ENCODE measurements at regions not wholly inside any gene's neighbourhood (a gene's known extent, or its start where the extent isn't known, plus 50 kb on each side); places are given as distances from the start of the nearest gene placed in this dataset.

DNA sequence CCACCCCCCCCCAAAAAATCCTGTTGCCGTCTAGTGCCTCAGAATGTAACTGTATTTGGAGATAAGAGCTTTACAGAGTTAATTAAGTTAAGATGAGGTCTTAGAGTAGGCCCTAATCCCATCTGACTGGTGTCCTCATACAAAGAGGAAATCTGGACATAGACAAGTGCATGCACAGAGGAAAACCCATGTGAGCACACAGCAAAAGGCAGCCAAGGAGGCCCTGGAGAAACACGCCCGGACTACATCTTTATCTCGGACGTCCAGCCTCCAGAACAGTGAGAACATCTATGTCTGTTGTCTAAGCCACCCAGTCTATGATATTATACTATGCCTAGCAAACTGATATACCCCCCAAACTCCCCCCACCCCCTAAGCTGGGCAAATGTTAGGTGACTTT lies 193.8 kb downstream of the KATNAL1 start:
- H3K27me3 ChIP-seq (ENCODE audit: insufficient read depth, low read length), result peaks cover 21% of the 10 kb centered on the region
- no peak overlapping the region for H3K9ac ChIP-seq (ENCODE audit: low read depth, low read length)
- H3K36me3 ChIP-seq (ENCODE audit: insufficient read depth, low read depth, low read length), result no peaks in the 10 kb centered on the region
- H3K9me3 ChIP-seq (ENCODE audit: insufficient read depth, low read depth, low read length), result no peaks in the 10 kb centered on the region
- peaks cover 7% of the 10 kb centered on the region; the same call in 1 of the 2 replicates for H3K4me1 ChIP-seq (ENCODE audit: insufficient read depth, low read length)
- no peak overlapping the region for H3K4me3 ChIP-seq (ENCODE audit: low read length)
- H3K27ac ChIP-seq (ENCODE audit: low read length), result no peak overlapping the region

DNA sequence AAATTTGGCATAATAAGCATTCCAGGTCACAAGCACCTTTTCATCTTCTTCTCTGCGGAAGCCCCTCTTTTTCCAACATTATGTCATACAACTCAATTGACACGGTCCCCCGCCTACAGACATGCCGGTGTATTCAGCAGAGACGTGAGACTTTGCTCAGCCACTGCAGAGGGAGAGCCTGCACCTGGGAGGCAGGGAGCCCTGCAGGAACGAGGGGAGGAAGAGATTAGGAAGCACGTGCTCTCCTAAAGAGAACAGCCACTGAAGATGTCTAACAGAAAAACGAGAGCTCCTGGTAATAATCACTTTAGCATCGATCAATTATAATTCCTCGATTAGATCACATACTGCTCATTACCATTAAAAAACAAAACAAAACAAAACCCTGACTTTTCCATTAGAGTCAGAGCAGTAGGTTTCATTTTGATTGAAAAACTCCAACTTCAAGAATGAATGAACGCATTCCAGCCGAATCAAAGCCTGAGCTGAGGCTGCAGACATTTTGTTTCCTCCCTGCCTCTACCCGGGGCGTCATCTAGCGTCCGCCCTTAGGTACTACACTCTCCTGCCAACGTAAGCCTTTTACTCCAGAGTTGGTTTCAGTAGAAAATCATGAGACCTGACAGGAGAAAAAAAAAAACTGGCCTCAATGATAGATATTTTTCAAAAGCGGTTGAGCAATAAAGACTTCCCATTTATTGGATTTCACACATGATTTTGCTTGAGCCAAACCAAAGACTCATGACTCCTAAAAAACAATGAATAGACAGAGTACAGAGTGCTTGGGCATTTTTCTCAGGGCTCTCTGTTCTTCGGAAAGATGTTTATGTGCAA lies 194.5 kb downstream of the KATNAL1 start:
- no peaks in the 10 kb centered on the region for H3K9me3 ChIP-seq (ENCODE audit: insufficient read depth, low read depth, low read length)
- no peaks in the 10 kb centered on the region for H3K36me3 ChIP-seq (ENCODE audit: insufficient read depth, low read depth, low read length)
- no peak overlapping the region for H3K27ac ChIP-seq (ENCODE audit: low read length)
- H3K27me3 ChIP-seq (ENCODE audit: insufficient read depth, low read length), result peaks cover 21% of the 10 kb centered on the region
- H3K4me3 ChIP-seq (ENCODE audit: low read length), result 0 out of 2 replicates have a peak overlapping the region, but pooled peaks have one; percentile 15
- H3K4me1 ChIP-seq (ENCODE audit: insufficient read depth, low read length), result peaks cover 7% of the 10 kb centered on the region; the same call in 1 of the 2 replicates
- H3K9ac ChIP-seq (ENCODE audit: low read depth, low read length), result peak overlapping the region; percentile 46; the same call in 1 of the 2 replicates

DNA sequence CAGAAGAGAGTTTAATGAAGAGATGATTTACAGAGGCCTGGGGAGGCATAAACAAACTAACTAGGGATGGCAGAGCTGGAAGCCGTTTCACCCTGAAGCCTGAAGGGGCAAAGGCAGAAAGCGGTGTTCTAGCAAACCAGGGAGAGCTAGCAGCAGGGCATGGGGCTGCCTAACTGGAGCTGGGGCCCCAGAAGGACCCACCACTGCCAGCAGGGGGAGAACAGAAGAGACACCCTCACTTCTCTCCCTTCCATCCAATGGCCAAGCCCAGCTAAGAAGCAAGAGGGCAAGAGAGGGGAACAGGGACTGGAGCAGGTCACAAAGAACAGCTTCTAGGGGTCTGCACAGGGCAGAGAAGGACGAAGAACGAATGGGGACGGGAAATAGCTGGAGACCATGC lies 195.5 kb downstream of the KATNAL1 start:
- H3K9me3 ChIP-seq (ENCODE audit: insufficient read depth, low read depth, low read length), result no peaks in the 10 kb centered on the region
- no peak overlapping the region for H3K9ac ChIP-seq (ENCODE audit: low read depth, low read length)
- peaks cover 7% of the 10 kb centered on the region; the same call in 1 of the 2 replicates for H3K4me1 ChIP-seq (ENCODE audit: insufficient read depth, low read length)
- H3K27me3 ChIP-seq (ENCODE audit: insufficient read depth, low read length), result peaks cover 21% of the 10 kb centered on the region
- H3K36me3 ChIP-seq (ENCODE audit: insufficient read depth, low read depth, low read length), result no peaks in the 10 kb centered on the region
- no peak overlapping the region for H3K27ac ChIP-seq (ENCODE audit: low read length)
- H3K4me3 ChIP-seq (ENCODE audit: low read length), result no peak overlapping the region

DNA sequence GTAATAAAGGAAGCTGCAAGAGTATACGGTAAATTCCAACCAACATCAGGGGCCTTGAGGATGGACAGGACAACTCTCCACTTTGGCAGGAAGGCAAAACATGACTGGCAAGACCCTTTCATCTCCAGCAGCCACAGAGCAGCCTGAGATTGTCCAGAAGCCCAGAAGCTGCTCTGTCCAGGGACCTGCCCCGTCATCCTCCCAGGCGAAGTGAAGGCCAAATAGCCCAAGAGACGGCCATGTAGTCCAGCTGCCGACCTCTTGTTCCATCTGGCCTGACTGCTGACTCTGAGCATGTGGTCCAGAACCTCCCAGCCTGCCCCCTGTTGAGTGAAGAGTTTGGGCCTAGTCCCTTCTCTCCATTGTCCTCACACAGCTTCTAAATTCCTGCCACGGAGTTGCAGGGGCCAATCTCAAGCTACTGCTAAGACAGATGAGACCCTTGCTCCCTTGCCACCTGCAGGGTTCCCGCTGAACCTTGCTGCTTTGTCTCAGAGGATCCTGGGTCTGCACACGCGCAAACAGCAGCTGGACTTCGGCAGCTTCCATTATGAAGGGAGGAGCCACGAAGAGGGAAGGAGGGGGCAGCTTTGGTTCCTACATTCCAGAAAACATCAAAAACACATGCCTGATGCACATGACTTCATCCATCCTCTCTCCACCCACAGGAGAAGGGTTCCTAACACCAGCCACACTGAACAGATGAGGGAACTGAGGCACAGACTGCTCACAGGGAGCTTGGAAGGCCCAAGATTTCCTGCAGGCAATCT lies 196.9 kb downstream of the KATNAL1 start:
- no peaks in the 10 kb centered on the region for H3K9me3 ChIP-seq (ENCODE audit: insufficient read depth, low read depth, low read length)
- H3K4me1 ChIP-seq (ENCODE audit: insufficient read depth, low read length), result peaks cover 7% of the 10 kb centered on the region; the same call in 1 of the 2 replicates
- H3K4me3 ChIP-seq (ENCODE audit: low read length), result no peak overlapping the region
- peaks cover 21% of the 10 kb centered on the region for H3K27me3 ChIP-seq (ENCODE audit: insufficient read depth, low read length)
- no peak overlapping the region for H3K27ac ChIP-seq (ENCODE audit: low read length)
- H3K36me3 ChIP-seq (ENCODE audit: insufficient read depth, low read depth, low read length), result no peaks in the 10 kb centered on the region
- no peak overlapping the region for H3K9ac ChIP-seq (ENCODE audit: low read depth, low read length)

DNA sequence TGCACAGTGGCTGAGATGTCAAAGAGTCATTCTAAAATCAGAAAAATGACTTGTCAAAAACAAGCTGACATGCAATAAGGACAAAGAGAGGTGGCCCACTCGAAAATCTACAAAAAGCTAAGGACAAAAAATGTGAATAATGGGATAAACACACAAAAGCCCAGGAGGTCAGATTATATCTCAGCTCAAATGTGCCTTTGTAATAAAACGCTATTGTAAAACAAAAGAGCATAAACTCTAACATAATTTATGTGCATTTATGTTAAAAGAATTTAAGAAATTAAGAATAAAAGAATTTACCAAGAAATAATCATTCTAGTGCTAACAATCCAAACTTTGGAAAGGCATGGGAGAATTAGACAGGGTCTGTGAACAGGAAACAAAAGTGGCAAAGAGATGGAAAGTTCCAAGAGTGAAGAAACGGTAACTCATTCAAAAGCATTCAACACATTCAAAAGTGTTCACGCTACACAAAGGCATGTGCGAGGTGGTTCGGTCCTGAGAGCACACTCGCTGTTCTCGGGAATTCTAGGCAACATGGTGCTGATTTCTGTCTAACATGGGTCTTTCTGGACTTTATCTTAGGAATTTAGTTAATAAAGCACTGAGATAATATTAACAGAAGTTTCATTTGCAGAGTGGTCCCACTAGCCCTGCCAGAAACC lies 197.7 kb downstream of the KATNAL1 start:
- no peaks in the 10 kb centered on the region for H3K9me3 ChIP-seq (ENCODE audit: insufficient read depth, low read depth, low read length)
- H3K36me3 ChIP-seq (ENCODE audit: insufficient read depth, low read depth, low read length), result no peaks in the 10 kb centered on the region
- peaks cover 7% of the 10 kb centered on the region; the same call in 1 of the 2 replicates for H3K4me1 ChIP-seq (ENCODE audit: insufficient read depth, low read length)
- H3K9ac ChIP-seq (ENCODE audit: low read depth, low read length), result no peak overlapping the region
- peaks cover 21% of the 10 kb centered on the region for H3K27me3 ChIP-seq (ENCODE audit: insufficient read depth, low read length)
- no peak overlapping the region for H3K27ac ChIP-seq (ENCODE audit: low read length)
- no peak overlapping the region for H3K4me3 ChIP-seq (ENCODE audit: low read length)

DNA sequence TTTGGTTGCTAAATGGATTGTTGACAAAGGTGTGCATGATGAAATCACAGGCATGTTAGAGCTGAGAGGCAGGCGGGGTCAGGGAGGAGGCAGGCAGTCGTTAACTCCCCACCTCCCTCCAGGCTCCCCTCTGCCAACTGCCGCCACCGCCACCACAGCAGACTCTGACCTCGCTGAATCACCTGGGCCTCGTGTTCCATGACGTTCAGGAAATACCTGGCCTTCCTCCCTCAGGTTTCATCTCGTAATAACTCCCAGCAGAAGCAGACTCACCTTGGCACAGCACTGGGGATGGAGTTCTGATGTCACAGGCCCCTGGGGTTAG lies 198.5 kb downstream of the KATNAL1 start:
- Histone ChIP-seq H3K4me3 (ENCODE audit: low read length) (no peak overlapping the region), H3K9ac (ENCODE audit: low read depth, low read length) (no peak overlapping the region), H3K4me1 (ENCODE audit: insufficient read depth, low read length) (peaks cover 4% of the 10 kb centered on the region; the same call in 1 of the 2 replicates), H3K27me3 (ENCODE audit: insufficient read depth, low read length) (peaks cover 17% of the 10 kb centered on the region), H3K36me3 (ENCODE audit: insufficient read depth, low read depth, low read length) (no peaks in the 10 kb centered on the region), H3K9me3 (ENCODE audit: insufficient read depth, low read depth, low read length) (no peaks in the 10 kb centered on the region), H3K27ac (ENCODE audit: low read length) (no peak overlapping the region)

DNA sequence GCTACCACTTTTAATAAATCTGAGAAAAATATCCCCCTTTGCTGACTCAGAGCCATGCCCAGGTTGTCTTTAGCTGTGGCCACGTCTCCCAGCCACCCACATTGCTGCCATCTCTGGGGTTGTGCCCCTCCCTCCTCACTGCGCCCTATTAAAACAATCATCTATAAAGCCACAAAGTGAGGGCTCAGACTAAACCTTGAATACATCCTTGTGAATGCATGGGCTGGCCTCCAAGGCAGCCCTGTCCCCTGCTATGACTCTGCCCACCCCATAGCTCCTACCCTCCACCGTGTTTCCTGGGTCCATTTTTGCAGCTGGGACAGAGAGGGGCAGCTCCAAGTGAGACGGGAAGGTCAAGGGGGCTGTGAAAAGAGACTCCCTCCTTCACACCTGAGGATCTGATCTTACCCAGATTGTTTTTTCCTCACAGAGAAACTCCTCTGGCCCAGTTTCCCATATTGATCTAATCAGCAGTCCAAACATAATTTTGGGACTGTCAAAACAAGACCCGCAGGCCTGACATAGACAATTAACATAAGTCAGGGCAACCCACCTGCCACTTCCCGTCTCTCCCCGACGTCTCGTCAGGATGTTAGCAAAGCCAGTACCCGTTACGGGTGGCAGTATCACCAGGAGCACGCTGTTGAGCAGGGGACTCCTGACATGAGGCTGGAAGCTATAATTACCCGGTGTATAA lies 199.0 kb downstream of the KATNAL1 start:
- Histone ChIP-seq H3K4me1 (ENCODE audit: insufficient read depth, low read length) (peaks cover 4% of the 10 kb centered on the region; the same call in 1 of the 2 replicates), H3K36me3 (ENCODE audit: insufficient read depth, low read depth, low read length) (no peaks in the 10 kb centered on the region), H3K27ac (ENCODE audit: low read length) (no peak overlapping the region), H3K4me3 (ENCODE audit: low read length) (no peak overlapping the region), H3K9ac (ENCODE audit: low read depth, low read length) (no peak overlapping the region), H3K9me3 (ENCODE audit: insufficient read depth, low read depth, low read length) (no peaks in the 10 kb centered on the region), H3K27me3 (ENCODE audit: insufficient read depth, low read length) (peaks cover 12% of the 10 kb centered on the region)

DNA sequence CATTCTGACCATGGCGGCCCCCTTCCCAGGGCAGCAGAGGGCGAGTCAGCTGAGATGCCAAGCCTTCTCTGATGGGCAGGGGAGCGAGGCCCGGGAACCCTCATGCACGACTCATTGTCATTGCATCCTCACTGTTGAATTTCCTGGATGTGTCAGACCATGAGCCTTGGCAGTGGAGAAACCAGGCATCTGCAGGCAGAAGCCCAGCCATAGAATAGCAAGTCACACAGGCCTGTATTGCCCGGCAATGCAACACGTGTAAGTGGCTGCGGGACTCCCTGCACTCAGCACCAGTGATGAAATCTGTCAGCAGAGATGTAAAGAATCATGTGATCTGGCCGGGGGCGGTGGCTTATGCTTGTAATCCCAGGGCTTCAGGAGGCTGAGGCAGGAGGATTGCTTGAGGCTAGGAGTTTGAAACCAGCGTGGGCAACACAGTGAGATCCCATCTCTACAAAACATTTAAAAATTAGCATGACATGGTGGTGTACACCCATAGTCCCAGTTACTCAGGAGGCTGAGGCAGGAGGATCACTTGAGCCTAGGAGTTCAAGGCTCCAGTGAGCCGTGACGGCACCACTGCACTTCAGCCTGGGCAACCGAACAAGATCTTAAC lies 199.7 kb downstream of the KATNAL1 start:
- Histone ChIP-seq H3K9me3 (ENCODE audit: insufficient read depth, low read depth, low read length) (no peaks in the 10 kb centered on the region), H3K27me3 (ENCODE audit: insufficient read depth, low read length) (peaks cover 11% of the 10 kb centered on the region), H3K4me1 (ENCODE audit: insufficient read depth, low read length) (peaks cover 2% of the 10 kb centered on the region; the same call in 1 of the 2 replicates), H3K4me3 (ENCODE audit: low read length) (no peak overlapping the region), H3K36me3 (ENCODE audit: insufficient read depth, low read depth, low read length) (no peaks in the 10 kb centered on the region), H3K27ac (ENCODE audit: low read length) (no peak overlapping the region), H3K9ac (ENCODE audit: low read depth, low read length) (no peak overlapping the region)

DNA sequence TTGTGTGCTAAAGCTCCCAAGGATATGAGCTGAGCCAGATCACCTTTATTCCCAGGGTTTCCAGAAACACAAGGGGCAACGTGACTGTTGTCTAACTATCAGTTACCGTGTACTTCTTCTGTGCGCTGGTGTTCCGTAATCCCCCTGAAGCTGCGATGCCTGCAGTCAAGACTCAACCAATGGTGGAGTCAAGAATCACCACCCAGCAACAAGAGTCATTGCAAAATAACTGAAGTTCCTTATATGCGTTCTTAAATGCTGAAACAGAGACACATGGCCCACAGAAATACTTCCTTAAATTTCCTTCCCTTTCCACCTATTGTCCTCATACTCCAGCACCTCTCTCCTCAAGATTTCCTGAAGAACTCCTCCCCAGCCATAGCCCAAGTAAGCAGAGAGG lies 200.2 kb downstream of the KATNAL1 start:
- H3K4me3 ChIP-seq (ENCODE audit: low read length), result no peak overlapping the region
- H3K4me1 ChIP-seq (ENCODE audit: insufficient read depth, low read length), result no peaks in the 10 kb centered on the region
- no peaks in the 10 kb centered on the region for H3K9me3 ChIP-seq (ENCODE audit: insufficient read depth, low read depth, low read length)
- H3K9ac ChIP-seq (ENCODE audit: low read depth, low read length), result no peak overlapping the region
- peaks cover 6% of the 10 kb centered on the region for H3K27me3 ChIP-seq (ENCODE audit: insufficient read depth, low read length)
- no peaks in the 10 kb centered on the region for H3K36me3 ChIP-seq (ENCODE audit: insufficient read depth, low read depth, low read length)
- no peak overlapping the region for H3K27ac ChIP-seq (ENCODE audit: low read length)

DNA sequence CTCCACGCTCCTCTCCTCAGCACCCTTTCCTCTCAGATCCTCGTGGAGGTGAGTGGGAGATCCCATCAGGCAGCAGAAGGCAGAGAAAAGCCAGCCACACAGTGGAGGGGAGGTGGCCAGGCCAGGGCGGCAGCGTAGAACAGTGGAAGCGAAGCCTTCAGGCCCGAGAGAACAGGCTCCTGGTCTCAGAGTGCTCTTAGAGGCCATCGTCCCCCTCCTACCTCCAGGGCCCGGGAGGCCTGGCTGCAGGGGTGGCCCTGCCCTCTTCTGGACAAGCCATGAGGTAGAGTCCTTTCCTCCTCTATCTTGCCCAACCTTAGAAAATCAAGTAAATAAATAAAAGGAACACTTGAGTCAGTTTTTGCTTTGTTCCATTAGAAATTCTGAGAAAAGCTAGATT lies 202.0 kb downstream of the KATNAL1 start:
- Histone ChIP-seq H3K27me3 (ENCODE audit: insufficient read depth, low read length) (no peaks in the 10 kb centered on the region), H3K36me3 (ENCODE audit: insufficient read depth, low read depth, low read length) (no peaks in the 10 kb centered on the region), H3K4me1 (ENCODE audit: insufficient read depth, low read length) (no peaks in the 10 kb centered on the region), H3K27ac (ENCODE audit: low read length) (no peak overlapping the region), H3K9ac (ENCODE audit: low read depth, low read length) (no peak overlapping the region), H3K4me3 (ENCODE audit: low read length) (no peak overlapping the region), H3K9me3 (ENCODE audit: insufficient read depth, low read depth, low read length) (no peaks in the 10 kb centered on the region)

Data from iPS-20b (cell line).